ENCODE measurements at regions not wholly inside any gene's neighbourhood (a gene's known extent, or its start where the extent isn't known, plus 50 kb on each side); places are given as distances from the start of the nearest gene placed in this dataset.

GRCh38 chr10:44053391-44053790 lies 331.5 kb downstream of the CXCL12 start:
- no peak overlapping the region for H2AFZ ChIP-seq (ENCODE audit: low read length)
- no peaks in the 10 kb centered on the region for H3K4me1 ChIP-seq (replicated peaks in 1 of 4; ENCODE audit: control insufficient read depth in 3 of 4, insufficient read depth in 4 of 4, low read length in 3 of 4)
- H4K8ac ChIP-seq (ENCODE audit: extremely low read depth, insufficient read depth, low read length): no peak overlapping the region
- H3K23me2 ChIP-seq (ENCODE audit: low read depth, low read length): no peaks in the 10 kb centered on the region
- H4K91ac ChIP-seq (replicated peaks; ENCODE audit: insufficient read length, low read length): no peak overlapping the region
- ChIA-PET POLR2A (ENCODE audit: partially characterized antibody) (no interaction called here), CTCF (ENCODE audit: partially characterized antibody) (no interaction called here)
- no peak for FAIRE-seq
- H2BK20ac ChIP-seq (ENCODE audit: low read length): no peak overlapping the region
- H4K20me1 ChIP-seq (replicated peaks in 1 of 2; ENCODE audit: control insufficient read depth in 1 of 2, insufficient read depth in 2 of 2, low read length in 2 of 2): no peaks in the 10 kb centered on the region
- no peak overlapping the region for H2BK120ac ChIP-seq (replicated peaks; ENCODE audit: low read depth, low read length)
- no peak overlapping the region for H3K56ac ChIP-seq (replicated peaks; ENCODE audit: insufficient read length, low read depth, low read length)
- H3K9ac ChIP-seq (replicated peaks in 1 of 4; ENCODE audit: extremely low read depth in 1 of 4, low read depth in 3 of 4, low read length in 3 of 4): no peak overlapping the region
- no peak overlapping the region for H2BK5ac ChIP-seq (ENCODE audit: low read depth, low read length)
- H3K27me3 ChIP-seq (replicated peaks in 1 of 4; ENCODE audit: control insufficient read depth in 3 of 4, extremely low read depth in 1 of 4, insufficient read depth in 3 of 4, low read length in 3 of 4): no peaks in the 10 kb centered on the region
- H3K4me2 ChIP-seq (ENCODE audit: insufficient read depth in 1 of 2, low read depth in 2 of 2, low read length in 2 of 2): no peak overlapping the region
- H2BK15ac ChIP-seq (ENCODE audit: low read length): no peak overlapping the region
- H3K23ac ChIP-seq (ENCODE audit: insufficient read length): no peak overlapping the region
- no peaks in the 10 kb centered on the region for H3K36me3 ChIP-seq (ENCODE audit: control insufficient read depth in 2 of 4, insufficient read depth in 4 of 4, low read length in 3 of 4)
- no peak overlapping the region for H3K18ac ChIP-seq (ENCODE audit: extremely low read depth, low read length)
- no peak overlapping the region for H2AK5ac ChIP-seq (ENCODE audit: low read depth, low read length)
- no peaks in the 10 kb centered on the region for H3K9me3 ChIP-seq (ENCODE audit: insufficient read depth in 2 of 2, low read depth in 1 of 2, low read length in 1 of 2)
- H3K4ac ChIP-seq (replicated peaks; ENCODE audit: insufficient read length, low read depth, low read length): no peak overlapping the region
- H3K4me3 ChIP-seq (ENCODE audit: extremely low read depth in 1 of 4, insufficient read depth in 2 of 4, low read depth in 3 of 4, low read length in 4 of 4): no peak overlapping the region
- H2BK12ac ChIP-seq (ENCODE audit: low read depth, low read length): no peak overlapping the region
- no peak overlapping the region for H3K27ac ChIP-seq (ENCODE audit: low read depth, low read length)
- no peaks in the 10 kb centered on the region for H3K79me1 ChIP-seq (ENCODE audit: low read depth, low read length)
- H3K14ac ChIP-seq (ENCODE audit: insufficient read length): no peak overlapping the region
- no peaks in the 10 kb centered on the region for H3K79me2 ChIP-seq (ENCODE audit: control insufficient read depth in 1 of 2, insufficient read depth in 2 of 2, low read length in 2 of 2)
- TF ChIP-seq JUND (IDR thresholded peaks at IDR 0.05; ENCODE audit: low read length) (no peak), SRF (IDR thresholded peaks at IDR 0.05; ENCODE audit: low read depth, low read length) (no peak), GTF2F1 (IDR thresholded peaks at IDR 0.05; ENCODE audit: borderline replicate concordance, low read depth, low read length) (no peak), CBX5 (IDR thresholded peaks at IDR 0.05; ENCODE audit: low read depth, low read length) (no peak), POU5F1 (IDR thresholded peaks at IDR 0.05; ENCODE audit: low read depth, low read length) (no peak), CHD2 (IDR thresholded peaks at IDR 0.05; ENCODE audit: low read length) (no peak), RBBP5 (IDR thresholded peaks at IDR 0.05; ENCODE audit: borderline replicate concordance, low read depth, low read length) (no peak), ZNF274 (IDR thresholded peaks at IDR 0.05; ENCODE audit: borderline replicate concordance, extremely low read depth, low read length) (no peak), HDAC2 (IDR thresholded peaks at IDR 0.05; ENCODE audit: borderline replicate concordance in 1 of 2, low read depth in 2 of 2, low read length in 2 of 2) (no peak), SUZ12 (IDR thresholded peaks at IDR 0.05; ENCODE audit: low read length) (no peak), GABPA (IDR thresholded peaks at IDR 0.05; ENCODE audit: borderline replicate concordance, insufficient read depth, low read length) (no peak), MAFK (IDR thresholded peaks at IDR 0.05; ENCODE audit: low read depth, low read length) (no peak), USF2 (IDR thresholded peaks at IDR 0.05; ENCODE audit: low read length) (no peak), E2F6 (IDR thresholded peaks at IDR 0.05) (no peak)
- DNase-seq (ENCODE audit: low read depth in 1 of 2, low spot score in 2 of 2): no peak
- H4K5ac ChIP-seq (ENCODE audit: insufficient read length, low read depth, low read length): no peak overlapping the region

Data from H1 (cell line).